ENCODE measurements at regions not wholly inside any gene's neighbourhood (a gene's known extent, or its start where the extent isn't known, plus 50 kb on each side); places are given as distances from the start of the nearest gene placed in this dataset.

- TF ChIP-seq CTCF (IDR thresholded peaks at IDR 0.05) (no peak), EZH2phosphoT487 (IDR thresholded peaks at IDR 0.05) (no peak)
These were observed 986.0 kb downstream of the TTLL7 start for GRCh38 chr1:83012950-83013349.
